Mesenchymal stem cell (in vitro differentiated cells and primary cell): ENCODE measurements at regions not wholly inside any gene's neighbourhood (a gene's known extent, or its start where the extent isn't known, plus 50 kb on each side); places are given as distances from the start of the nearest gene placed in this dataset.

Experiments used
- DNase-seq: peaks from one replicate; pipeline ENCODE4 v3.0.0-alpha.2; 2013
- H2AFZ ChIP-seq: one replicate; pipeline ENCODE4 v1.6.1; 2013; ENCODE audit warnings: low read depth, mild to moderate bottlenecking, control low read depth, inconsistent platforms, low read length, moderate library complexity
- H2AK5ac ChIP-seq: 2 replicates; pipeline ENCODE4 v1.6.1; 2013; ENCODE audit warnings: low read length, moderate library complexity, mild to moderate bottlenecking, inconsistent platforms; ENCODE audit not compliant: severe bottlenecking
- H2BK120ac ChIP-seq: one replicate; pipeline ENCODE4 v1.6.1; 2013; ENCODE audit warnings: low read depth, mild to moderate bottlenecking, inconsistent platforms, low read length, moderate library complexity
- H2BK12ac ChIP-seq, 2 experiments: one replicate each; pipeline ENCODE4 v1.6.1; 2013; ENCODE audit warnings: inconsistent platforms in 2 of 2, low read length in 2 of 2, mild to moderate bottlenecking in 2 of 2, moderate library complexity in 2 of 2, control low read depth in 1 of 2
- H2BK15ac ChIP-seq: one replicate; pipeline ENCODE4 v1.6.1; 2013; ENCODE audit warnings: mild to moderate bottlenecking, low read depth, inconsistent platforms; ENCODE audit not compliant: poor library complexity, severe bottlenecking
- H2BK5ac ChIP-seq: 2 replicates; pipeline ENCODE4 v1.6.1; 2013; ENCODE audit warnings: low read depth, mild to moderate bottlenecking, low read length, control low read depth, inconsistent platforms; ENCODE audit not compliant: poor library complexity, severe bottlenecking
- H3K14ac ChIP-seq, 2 experiments: one replicate each; pipeline ENCODE4 v1.6.1; 2013; ENCODE audit warnings: inconsistent platforms in 2 of 2, low read length in 2 of 2, control low read depth in 1 of 2, mild to moderate bottlenecking in 1 of 2, moderate library complexity in 1 of 2
- H3K18ac ChIP-seq, 2 experiments: one replicate each; pipeline ENCODE4 v1.6.1; 2013; ENCODE audit warnings: inconsistent platforms in 2 of 2, low read length in 2 of 2, control low read depth in 1 of 2, low read depth in 1 of 2, mild to moderate bottlenecking in 1 of 2
- H3K23ac ChIP-seq, 2 experiments: one replicate each; pipeline ENCODE4 v1.6.1; 2013; ENCODE audit warnings: inconsistent platforms in 2 of 2, low read length in 2 of 2, mild to moderate bottlenecking in 2 of 2, moderate library complexity in 2 of 2, control low read depth in 1 of 2
- H3K27ac ChIP-seq: 2 replicates; pipeline ENCODE4 v1.5.1; 2013; ENCODE audit warnings: mild to moderate bottlenecking, moderate library complexity, low read length, control low read depth, inconsistent platforms; ENCODE audit not compliant: poor library complexity, severe bottlenecking
- H3K27me3 ChIP-seq, 2 experiments: 2 replicates each; pipeline versions ENCODE4 v1.6.1 to v1.7.0; 2013; ENCODE audit warnings: low read length in 2 of 2, mild to moderate bottlenecking in 2 of 2, moderate library complexity in 2 of 2, control low read depth in 1 of 2, inconsistent platforms in 1 of 2; ENCODE audit not compliant: control insufficient read depth in 1 of 2, insufficient read depth in 1 of 2
- H3K36me3 ChIP-seq, 2 experiments: 2 replicates each; pipeline versions ENCODE4 v1.6.1 to v1.7.0; 2013; ENCODE audit warnings: low read length in 2 of 2, control low read depth in 1 of 2, inconsistent platforms in 1 of 2, low read depth in 1 of 2, mild to moderate bottlenecking in 1 of 2; ENCODE audit not compliant: insufficient read depth in 2 of 2, control insufficient read depth in 1 of 2
- H3K4ac ChIP-seq, 2 experiments: one replicate each; pipeline ENCODE4 v1.6.1; 2013; ENCODE audit warnings: inconsistent platforms in 2 of 2, low read length in 2 of 2, mild to moderate bottlenecking in 2 of 2, moderate library complexity in 2 of 2, control low read depth in 1 of 2, low read depth in 1 of 2
- H3K4me1 ChIP-seq: 2 replicates; pipeline ENCODE4 v1.6.1; 2013; ENCODE audit warnings: low read depth, low read length, control low read depth; ENCODE audit not compliant: control insufficient read depth, insufficient read depth
- H3K4me2 ChIP-seq: 2 replicates; pipeline ENCODE4 v1.6.1; 2013; ENCODE audit warnings: low read length, mild to moderate bottlenecking, inconsistent platforms; ENCODE audit not compliant: poor library complexity, severe bottlenecking
- H3K4me3 ChIP-seq, 2 experiments: 2 replicates each; pipeline versions ENCODE4 v1.5.1 to v1.7.0; 2013; ENCODE audit warnings: low read length in 2 of 2, mild to moderate bottlenecking in 2 of 2, control low read depth in 1 of 2, low read depth in 1 of 2; ENCODE audit not compliant: insufficient read depth in 1 of 2
- H3K79me1 ChIP-seq: replicated peaks from 2 replicates; pipeline ENCODE4 v1.6.1; 2013; ENCODE audit warnings: mild to moderate bottlenecking, control low read depth, low read length, inconsistent platforms; ENCODE audit not compliant: poor library complexity, severe bottlenecking
- H3K9ac ChIP-seq: 2 replicates; pipeline ENCODE4 v1.7.0; 2013; ENCODE audit warnings: mild to moderate bottlenecking, low read length, moderate library complexity
- H3K9me3 ChIP-seq: 2 replicates; pipeline ENCODE4 v1.7.0; 2013; ENCODE audit warnings: mild to moderate bottlenecking, low read length; ENCODE audit not compliant: control insufficient read depth
- H4K8ac ChIP-seq: one replicate; pipeline ENCODE4 v1.6.1; 2013; ENCODE audit warnings: inconsistent platforms, mild to moderate bottlenecking, low read length, moderate library complexity
- H4K91ac ChIP-seq: one replicate; pipeline ENCODE4 v1.6.1; 2013; ENCODE audit warnings: mild to moderate bottlenecking, low read length, inconsistent platforms
- WGBS: methylation state at CpG from one replicate; pipeline ENCODE4 v1.1.7; 2013; ENCODE audit warnings: mixed read lengths; 5-methylcytosine and 5-hydroxymethylcytosine counted together

DNA sequence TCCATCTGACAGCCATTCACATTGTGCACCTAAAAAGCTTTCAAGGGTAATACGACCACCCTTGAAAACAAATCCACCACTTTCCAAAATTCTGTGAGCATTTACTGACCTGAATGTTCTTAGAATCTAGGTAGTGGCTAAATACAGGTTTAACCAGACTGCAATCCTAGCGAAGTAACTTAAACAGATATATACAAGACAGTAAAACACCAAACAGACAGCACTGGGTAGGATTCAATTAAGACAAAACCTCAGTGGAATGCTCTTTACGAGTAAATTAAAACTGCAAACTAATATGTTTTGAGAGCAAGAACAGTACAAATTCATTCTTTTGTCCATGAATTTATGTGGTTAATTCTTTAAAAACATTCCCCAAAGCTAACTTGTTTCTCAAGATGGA, 354.2 kb upstream of the ESRRG start:
- Histone ChIP-seq H2AK5ac (no peak overlapping the region), H2AFZ (no peak overlapping the region), H3K27ac (no peak overlapping the region), H3K4me3 (no peak overlapping the region), H3K36me3 (no peaks in the 10 kb centered on the region), H3K27me3 (peaks cover 6 to 27% of the 10 kb centered on the region in 2 experiments), H3K23ac (no peak overlapping the region), H2BK15ac (no peak overlapping the region), H3K4me1 (no peaks in the 10 kb centered on the region), H2BK120ac (no peak overlapping the region), H3K14ac (no peak overlapping the region), H4K91ac (no peak overlapping the region), H3K9me3 (no peaks in the 10 kb centered on the region), H3K9ac (no peak overlapping the region), H4K8ac (no peak overlapping the region), H2BK12ac (no peak overlapping the region), H3K79me1 (no peaks in the 10 kb centered on the region), H3K18ac (no peak overlapping the region), H3K4ac (no peak overlapping the region), H3K4me2 (no peak overlapping the region), H2BK5ac (no peak overlapping the region)
- WGBS: 38% methylated on average over 1 of the region's 3 CpGs
- no peak for DNase-seq

GRCh38 chr1:217076902-217077301, 353.7 kb upstream of the ESRRG start:
- Histone ChIP-seq H3K4ac (no peak overlapping the region), H3K4me3 (no peak overlapping the region), H3K23ac (no peak overlapping the region), H4K8ac (no peak overlapping the region), H3K4me2 (no peak overlapping the region), H3K27ac (no peak overlapping the region), H4K91ac (no peak overlapping the region), H3K4me1 (no peaks in the 10 kb centered on the region), H2AFZ (no peak overlapping the region), H3K36me3 (no peaks in the 10 kb centered on the region), H3K9me3 (no peaks in the 10 kb centered on the region), H3K79me1 (no peaks in the 10 kb centered on the region), H2BK5ac (no peak overlapping the region), H3K14ac (no peak overlapping the region), H3K18ac (no peak overlapping the region), H2BK120ac (no peak overlapping the region), H2BK12ac (no peak overlapping the region), H2BK15ac (no peak overlapping the region), H2AK5ac (no peak overlapping the region), H3K9ac (no peak overlapping the region), H3K27me3 (peaks cover 6 to 27% of the 10 kb centered on the region in 2 experiments)
- DNase-seq: peak; percentile 67
- WGBS: 60% methylated on average over 1 of the region's 2 CpGs

DNA sequence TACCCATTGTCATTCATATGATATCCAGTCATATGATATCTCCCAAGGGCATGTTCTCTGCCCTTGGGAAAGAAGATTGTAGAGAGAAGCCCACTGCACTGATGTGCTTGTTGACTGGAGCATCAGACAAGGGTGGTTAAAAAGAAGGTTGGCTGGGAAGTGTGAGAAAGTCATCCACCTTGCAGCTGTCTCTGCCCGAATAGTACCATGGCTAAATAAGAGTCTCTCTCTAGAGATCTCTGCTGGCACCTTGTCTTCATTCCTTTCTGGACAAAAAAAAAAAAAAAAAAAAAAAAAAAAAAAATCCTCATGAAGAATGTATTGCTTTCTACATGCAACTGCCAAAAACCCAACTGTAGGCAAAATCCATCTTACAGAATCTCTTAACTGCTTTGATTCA, 349.7 kb upstream of the ESRRG start:
- Histone ChIP-seq H4K91ac (no peak overlapping the region), H3K27ac (no peak overlapping the region), H3K4me1 (no peaks in the 10 kb centered on the region), H3K18ac (no peak overlapping the region), H3K4ac (no peak overlapping the region), H3K9ac (no peak overlapping the region), H3K9me3 (no peaks in the 10 kb centered on the region), H2BK5ac (no peak overlapping the region), H3K4me3 (no peak overlapping the region), H3K4me2 (no peak overlapping the region), H3K79me1 (no peaks in the 10 kb centered on the region), H3K14ac (no peak overlapping the region), H2BK120ac (no peak overlapping the region), H3K27me3 (peaks cover 3 to 11% of the 10 kb centered on the region in 2 experiments), H2AK5ac (no peak overlapping the region), H2BK12ac (no peak overlapping the region), H2AFZ (no peak overlapping the region), H3K23ac (no peak overlapping the region), H2BK15ac (no peak overlapping the region), H4K8ac (no peak overlapping the region), H3K36me3 (no peaks in the 10 kb centered on the region)
- 80% methylated on average over 1 of the region's 1 CpG for WGBS
- no peak for DNase-seq

GRCh38 chr1:217067642-217068041, 344.4 kb upstream of the ESRRG start:
- no peak overlapping the region for H3K4me3 ChIP-seq
- no peak overlapping the region for H2BK15ac ChIP-seq
- H4K8ac ChIP-seq: no peak overlapping the region
- H3K4ac ChIP-seq: no peak overlapping the region
- no peak for DNase-seq
- no peak overlapping the region for H4K91ac ChIP-seq
- no peak overlapping the region for H3K18ac ChIP-seq
- H3K27me3 ChIP-seq: no peaks in the 10 kb centered on the region
- no peak overlapping the region for H3K27ac ChIP-seq
- H3K9me3 ChIP-seq: no peaks in the 10 kb centered on the region
- no peak overlapping the region for H3K4me2 ChIP-seq
- H2AK5ac ChIP-seq: no peak overlapping the region
- H2BK120ac ChIP-seq: no peak overlapping the region
- no peaks in the 10 kb centered on the region for H3K4me1 ChIP-seq
- no peak overlapping the region for H3K9ac ChIP-seq
- H3K79me1 ChIP-seq: no peaks in the 10 kb centered on the region
- no peak overlapping the region for H2BK12ac ChIP-seq
- H3K36me3 ChIP-seq: no peaks in the 10 kb centered on the region
- H3K14ac ChIP-seq: no peak overlapping the region
- WGBS: no CpG with 5 or more reads among the region's 1 CpG
- H2BK5ac ChIP-seq: no peak overlapping the region
- no peak overlapping the region for H2AFZ ChIP-seq
- no peak overlapping the region for H3K23ac ChIP-seq
